Spleen (tissue), 3 donors: ENCODE measurements at regions not wholly inside any gene's neighbourhood (a gene's known extent, or its start where the extent isn't known, plus 50 kb on each side); places are given as distances from the start of the nearest gene placed in this dataset.

Experiments used
- POLR2A ChIP-seq, 3 donors: fragments of 450-650 bp; IDR thresholded peaks; one replicate each; pipeline ENCODE4 v1.5.1; 2017; ENCODE audit warnings: antibody characterized with exemption in 3 of 3, mild to moderate bottlenecking in 1 of 3
- POLR2AphosphoS5 ChIP-seq, 3 donors: sonication (generic); formaldehyde crosslinking; IDR thresholded peaks; one replicate each; pipeline ENCODE4 v1.5.1; 2017; ENCODE audit warnings: antibody characterized with exemption in 3 of 3

DNA sequence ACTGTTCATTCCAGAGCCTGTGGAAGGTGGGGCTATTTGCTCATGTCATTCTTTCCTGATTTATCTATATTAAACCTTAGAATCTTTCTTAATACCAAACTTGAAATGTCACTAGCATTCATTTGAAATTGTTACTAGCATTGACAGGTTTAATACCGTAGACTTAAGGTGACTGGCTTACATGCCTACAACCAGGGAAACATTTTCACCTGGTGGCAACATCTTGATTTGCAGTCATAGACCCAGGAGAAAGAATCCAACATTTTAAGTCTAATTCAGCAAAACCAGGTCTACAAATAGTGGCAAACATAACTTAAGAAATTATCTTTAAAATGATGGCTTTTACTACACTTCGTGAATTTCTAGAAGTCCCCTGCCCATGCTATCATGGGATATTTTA, 353.7 kb downstream of the HTR7 start:
- TF ChIP-seq POLR2A (IDR thresholded peaks at IDR 0.05) (no peak), POLR2AphosphoS5 (IDR thresholded peaks at IDR 0.05) (no peak)
